SK-N-DZ (cell line): ENCODE measurements at regions not wholly inside any gene's neighbourhood (a gene's known extent, or its start where the extent isn't known, plus 50 kb on each side); places are given as distances from the start of the nearest gene placed in this dataset.

Experiments
- DNase-seq: peaks from one replicate; pipeline ENCODE4 v3.0.0-alpha.2; 2015; ENCODE audit warnings: low spot score

GRCh38 chr5:117245130-117245529, 670.5 kb upstream of the SEMA6A start:
- DNase-seq = no peak

DNA sequence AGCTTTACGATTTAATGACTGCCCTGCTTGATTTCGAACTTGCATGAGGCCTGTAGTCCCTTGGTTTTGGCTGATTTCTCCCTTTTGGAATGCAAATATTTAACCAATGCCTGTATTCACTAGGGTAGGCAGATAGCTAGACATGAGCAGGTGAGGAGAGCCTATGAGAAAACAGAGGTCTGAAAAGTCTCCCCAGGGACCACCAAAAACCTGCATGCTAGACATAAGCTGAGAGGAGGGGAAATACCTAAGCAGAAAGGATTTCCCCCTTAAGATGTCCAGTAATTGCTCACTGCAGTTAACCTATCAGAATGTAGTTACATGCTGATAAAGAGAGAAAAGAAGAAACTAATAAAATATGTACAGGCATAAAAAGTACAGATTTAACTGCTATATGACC, 667.4 kb upstream of the SEMA6A start:
- no peak for DNase-seq

DNA sequence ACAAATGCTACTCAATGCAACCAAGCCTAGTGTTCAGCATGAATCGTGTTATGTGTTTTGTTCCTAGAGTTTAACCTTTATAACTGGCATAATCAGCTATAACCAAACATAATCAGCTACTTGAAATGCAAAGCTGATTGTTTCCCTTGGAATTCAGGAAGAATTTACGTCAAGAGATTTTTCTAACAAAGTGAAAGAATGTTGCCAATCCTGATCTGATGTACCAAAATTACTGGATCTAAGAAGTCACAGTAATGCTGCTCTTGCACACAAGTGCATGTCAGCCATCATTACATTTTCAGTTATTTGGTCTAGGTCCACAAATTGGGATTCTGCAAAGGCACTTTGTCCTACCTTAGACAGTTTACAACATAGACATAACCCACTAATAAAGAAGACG, 662.3 kb upstream of the SEMA6A start:
- no peak for DNase-seq

DNA sequence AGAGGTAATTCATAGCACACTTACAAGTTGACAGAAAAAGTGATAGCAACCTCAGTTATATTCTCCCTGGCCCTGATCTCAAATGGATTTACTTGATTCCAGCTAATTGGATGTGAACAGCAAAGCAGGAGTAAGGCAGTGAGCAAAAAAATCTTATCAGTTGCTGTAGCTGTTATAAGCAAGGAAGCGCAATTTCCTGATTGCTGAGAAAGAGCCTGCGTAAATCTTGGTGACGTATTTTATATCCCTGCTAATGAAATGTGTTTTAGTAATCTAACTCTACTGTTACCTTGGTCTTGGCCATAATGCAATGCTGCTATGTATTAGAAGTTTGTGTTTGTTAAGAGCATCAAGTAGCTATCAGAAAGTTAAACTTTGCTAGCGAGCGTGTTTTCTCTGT, 661.2 kb upstream of the SEMA6A start:
- DNase-seq = no peak

DNA sequence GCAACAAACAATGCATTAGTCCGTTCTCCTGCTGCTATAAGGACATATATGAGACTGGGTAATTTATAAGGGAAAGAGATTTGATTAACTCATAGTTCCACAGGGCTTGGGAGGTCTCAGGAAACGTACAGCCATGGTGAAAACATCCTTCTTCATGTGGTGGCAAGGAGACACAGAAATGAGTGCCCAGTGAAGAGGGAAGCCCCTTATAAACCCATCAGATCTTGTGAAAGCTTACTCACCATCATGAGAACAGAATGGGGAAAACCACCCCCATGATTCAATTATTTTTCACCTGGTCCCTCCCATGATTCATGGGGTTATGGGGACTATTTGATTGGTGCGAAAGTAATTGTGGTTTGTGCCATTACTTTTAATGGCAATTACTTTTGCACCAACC, 655.8 kb upstream of the SEMA6A start:
- no peak for DNase-seq

DNA sequence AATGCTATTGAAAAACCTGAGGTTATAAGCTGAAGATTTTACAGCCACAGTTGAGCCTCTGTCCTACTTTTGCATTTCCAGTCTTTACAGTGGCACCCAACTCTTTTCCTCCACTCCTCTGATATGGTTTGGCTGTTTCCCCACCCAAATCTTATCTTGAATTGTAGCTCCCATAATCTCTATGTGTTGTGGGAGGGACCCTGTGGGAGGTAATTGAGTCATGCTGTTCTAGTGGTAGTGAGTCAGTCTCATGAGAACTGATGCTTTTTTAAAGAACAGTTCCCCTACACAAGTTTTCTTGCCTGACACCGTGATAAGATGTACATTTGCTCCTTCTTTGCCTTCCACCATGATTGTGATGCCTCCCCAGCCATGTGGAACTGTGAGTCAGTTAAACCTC, 646.1 kb upstream of the SEMA6A start:
- DNase-seq = no peak

DNA sequence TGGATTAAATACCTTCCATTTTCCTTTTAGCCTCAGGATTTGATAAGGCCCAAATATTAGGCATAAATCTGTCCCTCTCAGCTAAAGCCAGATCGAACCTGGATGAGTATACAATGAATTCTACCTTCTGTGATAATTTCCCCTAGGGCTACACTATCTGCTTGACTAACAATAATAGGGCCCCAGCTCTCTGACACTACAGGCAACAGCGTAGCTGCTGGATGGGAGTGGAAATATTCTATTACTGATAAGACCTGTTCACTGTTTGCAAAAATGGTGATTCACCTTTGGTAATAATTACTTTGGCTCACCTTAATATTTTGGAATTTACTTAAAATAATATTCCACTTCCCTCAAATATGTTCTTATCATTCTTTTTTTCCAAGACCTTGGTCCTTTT, 644.2 kb upstream of the SEMA6A start:
- DNase-seq = no peak

GRCh38 chr5:117212866-117213265, 638.2 kb upstream of the SEMA6A start:
- no peak for DNase-seq

GRCh38 chr5:117210796-117211195, 636.2 kb upstream of the SEMA6A start:
- DNase-seq = no peak

GRCh38 chr5:117209479-117209878, 634.9 kb upstream of the SEMA6A start:
- no peak for DNase-seq

- no peak for DNase-seq
Observed at GRCh38 chr5:117207088-117207668, 632.6 kb upstream of the SEMA6A start.

DNA sequence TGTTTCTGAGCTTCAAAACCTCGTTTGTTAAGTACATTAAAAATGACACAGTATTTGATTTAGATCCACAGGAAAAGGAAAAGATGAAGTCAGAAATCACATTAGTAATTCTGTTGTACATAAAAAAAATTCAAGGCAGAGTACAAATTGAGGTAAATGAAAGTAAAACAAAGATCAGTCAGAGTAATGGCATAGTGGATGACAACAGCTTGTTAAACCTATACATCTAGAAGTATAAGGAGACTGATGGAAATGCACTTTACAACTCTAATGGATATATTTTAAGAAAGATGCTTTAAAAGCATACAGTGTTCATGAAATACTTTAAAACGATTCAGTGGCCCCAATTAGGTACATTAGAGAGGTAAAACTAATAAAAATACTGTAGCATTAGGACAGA, 631.3 kb upstream of the SEMA6A start:
- no peak for DNase-seq

- peak; percentile 47 for DNase-seq
Observed at GRCh38 chr5:117204926-117205869, 630.6 kb upstream of the SEMA6A start.

GRCh38 chr5:117204404-117204803, 629.8 kb upstream of the SEMA6A start:
- DNase-seq = no peak

GRCh38 chr5:117203584-117203983, 629.0 kb upstream of the SEMA6A start:
- no peak for DNase-seq

- no peak for DNase-seq
Observed at GRCh38 chr5:117201001-117201400, 626.4 kb upstream of the SEMA6A start.

GRCh38 chr5:117195076-117195475, 620.5 kb upstream of the SEMA6A start:
- no peak for DNase-seq

- no peak for DNase-seq
Observed at GRCh38 chr5:117191251-117191650, 616.6 kb upstream of the SEMA6A start.

DNA sequence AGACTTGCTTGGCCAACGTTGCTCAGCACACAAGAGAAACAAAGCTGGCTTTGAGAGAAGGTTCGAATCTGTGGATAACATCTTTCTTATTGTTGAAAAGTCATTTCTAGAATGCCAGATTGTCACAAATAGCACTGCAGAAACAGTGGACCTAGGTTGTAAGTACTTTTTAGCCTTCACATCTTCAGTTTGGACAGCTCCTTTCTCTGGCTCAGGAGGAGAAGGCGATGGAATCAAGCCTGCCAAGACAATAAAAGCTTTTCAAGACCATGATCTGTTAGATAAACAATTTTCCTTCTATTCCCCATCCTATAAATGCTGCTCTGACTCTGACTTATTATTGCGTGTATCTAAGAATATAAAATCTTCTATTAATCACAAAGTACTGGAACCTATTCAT, 615.2 kb upstream of the SEMA6A start:
- DNase-seq = no peak

- DNase-seq = no peak
Observed at GRCh38 chr5:117188211-117188610, 613.6 kb upstream of the SEMA6A start.

DNA sequence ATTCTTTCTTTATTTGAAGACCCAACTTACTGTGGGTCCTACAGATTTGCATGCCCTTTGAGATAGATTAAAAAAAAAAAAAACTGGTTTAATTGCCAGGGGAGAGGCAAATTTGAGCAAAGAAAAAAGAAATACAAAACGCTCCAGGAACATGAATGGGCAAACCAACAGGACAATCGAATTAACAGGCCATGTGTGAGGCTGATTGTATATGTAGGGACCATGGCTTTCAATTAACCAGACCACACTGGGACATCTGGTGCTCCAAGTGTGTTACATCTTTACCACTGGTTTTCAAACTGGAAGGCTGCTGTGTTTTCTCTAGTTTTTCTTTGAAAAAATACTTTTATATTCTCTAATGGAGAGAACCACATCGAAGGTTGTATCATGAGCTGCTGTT, 612.1 kb upstream of the SEMA6A start:
- peak; percentile 83 for DNase-seq

DNA sequence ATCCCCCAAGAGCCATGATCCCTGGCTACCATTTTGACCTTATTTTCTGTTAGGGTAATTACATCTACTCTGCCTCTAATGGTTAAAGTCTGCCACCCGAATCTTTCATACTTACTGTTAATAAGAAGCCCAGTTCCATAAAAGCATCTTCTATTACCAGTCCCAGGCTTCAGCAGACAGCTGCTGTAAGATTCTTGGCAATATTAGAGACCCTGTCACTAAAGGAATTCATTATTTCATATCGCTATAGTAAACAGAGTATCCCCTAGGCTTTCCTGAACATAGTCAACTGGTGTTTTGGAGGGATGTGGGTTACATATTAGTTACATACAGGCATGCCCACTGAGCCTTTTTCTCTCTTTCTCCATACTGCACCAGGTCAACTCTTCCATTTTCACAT, 608.7 kb upstream of the SEMA6A start:
- no peak for DNase-seq

GRCh38 chr5:117182104-117182503, 607.5 kb upstream of the SEMA6A start:
- no peak for DNase-seq
